ENCODE measurements at regions not wholly inside any gene's neighbourhood (a gene's known extent, or its start where the extent isn't known, plus 50 kb on each side); places are given as distances from the start of the nearest gene placed in this dataset.

- no peak for DNase-seq
- no peak for TF ChIP-seq CTCF (IDR thresholded peaks at IDR 0.05; ENCODE audit: low read depth, low read length)
- Histone ChIP-seq H3K27me3 (ENCODE audit: insufficient read depth, low read depth, severe bottlenecking) (no peaks in the 10 kb centered on the region), H3K9me3 (ENCODE audit: severe bottlenecking) (no peaks in the 10 kb centered on the region), H3K4me3 (ENCODE audit: low read depth, low read length) (no peak overlapping the region), H3K27ac (no peak overlapping the region), H3K36me3 (no peaks in the 10 kb centered on the region)
Measured at GRCh38 chr20:59470521-59470920, 133.8 kb upstream of the PHACTR3 start.

GRCh38 chr20:59471653-59472421 is 132.5 kb upstream of the PHACTR3 start:
- H3K4me3 ChIP-seq (ENCODE audit: low read depth, low read length), result no peak overlapping the region
- no peak for TF ChIP-seq CTCF (IDR thresholded peaks at IDR 0.05; ENCODE audit: low read depth, low read length)
- H3K36me3 ChIP-seq, result no peaks in the 10 kb centered on the region
- no peak overlapping the region for H3K27ac ChIP-seq
- no peaks in the 10 kb centered on the region for H3K9me3 ChIP-seq (ENCODE audit: severe bottlenecking)
- H3K27me3 ChIP-seq (ENCODE audit: insufficient read depth, low read depth, severe bottlenecking), result no peaks in the 10 kb centered on the region
- DNase-seq, result no peak

- no peak overlapping the region for H3K4me3 ChIP-seq (ENCODE audit: low read depth, low read length)
- H3K36me3 ChIP-seq, result no peaks in the 10 kb centered on the region
- H3K9me3 ChIP-seq (ENCODE audit: severe bottlenecking), result no peaks in the 10 kb centered on the region
- no peak for DNase-seq
- H3K27me3 ChIP-seq (ENCODE audit: insufficient read depth, low read depth, severe bottlenecking), result no peaks in the 10 kb centered on the region
- no peak overlapping the region for H3K27ac ChIP-seq
- no peak for TF ChIP-seq CTCF (IDR thresholded peaks at IDR 0.05; ENCODE audit: low read depth, low read length)
Measured at GRCh38 chr20:59473742-59474141, 130.6 kb upstream of the PHACTR3 start.

GRCh38 chr20:59481067-59481466 is 123.3 kb upstream of the PHACTR3 start:
- no peak overlapping the region for H3K27ac ChIP-seq
- TF ChIP-seq CTCF (IDR thresholded peaks at IDR 0.05; ENCODE audit: low read depth, low read length), result no peak
- H3K36me3 ChIP-seq, result no peaks in the 10 kb centered on the region
- H3K9me3 ChIP-seq (ENCODE audit: severe bottlenecking), result no peaks in the 10 kb centered on the region
- DNase-seq, result no peak
- no peaks in the 10 kb centered on the region for H3K27me3 ChIP-seq (ENCODE audit: insufficient read depth, low read depth, severe bottlenecking)
- H3K4me3 ChIP-seq (ENCODE audit: low read depth, low read length), result no peak overlapping the region

GRCh38 chr20:59481477-59482018 is 122.8 kb upstream of the PHACTR3 start:
- H3K27ac ChIP-seq, result no peak overlapping the region
- H3K27me3 ChIP-seq (ENCODE audit: insufficient read depth, low read depth, severe bottlenecking), result no peaks in the 10 kb centered on the region
- no peak for DNase-seq
- H3K4me3 ChIP-seq (ENCODE audit: low read depth, low read length), result no peak overlapping the region
- no peaks in the 10 kb centered on the region for H3K9me3 ChIP-seq (ENCODE audit: severe bottlenecking)
- TF ChIP-seq CTCF (IDR thresholded peaks at IDR 0.05; ENCODE audit: low read depth, low read length), result no peak
- no peaks in the 10 kb centered on the region for H3K36me3 ChIP-seq
